K562 (cell line): ENCODE measurements at regions not wholly inside any gene's neighbourhood (a gene's known extent, or its start where the extent isn't known, plus 50 kb on each side); places are given as distances from the start of the nearest gene placed in this dataset.

ENCODE experiments used
- CBX3 ChIP-seq, 2 experiments: IDR thresholded peaks; 1 replicate in 1 of 2; 2 replicates in 1 of 2; pipeline ENCODE4 v1.6.1; 2012; ENCODE audit warnings: inconsistent platforms in 2 of 2, low read length in 2 of 2, borderline replicate concordance in 1 of 2, control low read depth in 1 of 2
- CTCF ChIP-seq, 3 experiments: IDR thresholded peaks in 2 of 3; conservative IDR thresholded peaks in 1 of 3; 2 replicates each; pipeline ENCODE4 v1.5.1; 2011 to 2012; ENCODE audit warnings: low read length in 3 of 3, mild to moderate bottlenecking in 3 of 3, control low read depth in 2 of 3, improper control_type of control experiment in 1 of 3, inconsistent platforms in 1 of 3, low read depth in 1 of 3, mixed read lengths in 1 of 3, moderate library complexity in 1 of 3; ENCODE audit not compliant: insufficient read depth in 2 of 3
- FOXK1 ChIP-seq: sonication (generic); formaldehyde crosslinking; IDR thresholded peaks from 2 replicates; pipeline ENCODE4 v1.8.0; 2022; ENCODE audit warnings: missing genetic modification reagents, mild to moderate bottlenecking, borderline replicate concordance
- GATAD2A ChIP-seq: fragments of 450-650 bp; IDR thresholded peaks from 2 replicates; pipeline ENCODE4 v1.6.1; 2017
- UBTF ChIP-seq, 2 experiments: IDR thresholded peaks; 2 replicates each; pipeline ENCODE4 v1.6.1; 2012; ENCODE audit warnings: improper control_type of control experiment in 2 of 2, low read depth in 2 of 2, low read length in 2 of 2, borderline replicate concordance in 1 of 2
- ZBTB43 ChIP-seq: sonication (generic); formaldehyde crosslinking; IDR thresholded peaks from 2 replicates; pipeline ENCODE4 v1.8.0; 2023; ENCODE audit warnings: mild to moderate bottlenecking, missing genetic modification reagents
- ZSCAN29 ChIP-seq: fragments of 450-650 bp; IDR thresholded peaks from 2 replicates; pipeline ENCODE4 v1.6.1; 2017

GRCh38 chr3:34180532-34180931 is 382.1 kb downstream of the PDCD6IP start:
- no peak for TF ChIP-seq FOXK1 (CRISPR knock-in tag)
- TF ChIP-seq ZBTB43: no peak
- no peak for TF ChIP-seq UBTF (IDR thresholded peaks at IDR 0.05; ENCODE audit: borderline replicate concordance in 1 of 2, low read depth in 2 of 2, low read length in 2 of 2)
- no peak for TF ChIP-seq GATAD2A
- no peak for TF ChIP-seq ZSCAN29
- TF ChIP-seq CTCF (IDR thresholded peaks at IDR 0.05 in 2 of 3, conservative IDR thresholded peaks at IDR 0.05 in 1 of 3; ENCODE audit: insufficient read depth in 2 of 3, low read depth in 1 of 3, low read length in 3 of 3): no peak
- no peak for TF ChIP-seq CBX3 (IDR thresholded peaks at IDR 0.05; ENCODE audit: borderline replicate concordance in 1 of 2, low read length in 2 of 2)
